HEK293 (cell line): ENCODE measurements at regions not wholly inside any gene's neighbourhood (a gene's known extent, or its start where the extent isn't known, plus 50 kb on each side); places are given as distances from the start of the nearest gene placed in this dataset.

ENCODE experiments used
- CTCF ChIP-seq: fragments of 450-650 bp; formaldehyde crosslinking; IDR thresholded peaks from 2 replicates; pipeline ENCODE4 v1.5.1; 2016; ENCODE audit warnings: missing biosample characterization, missing genetic modification characterization
- GFI1B ChIP-seq: fragments of 450-650 bp; formaldehyde crosslinking; IDR thresholded peaks from 2 replicates; pipeline ENCODE4 v1.5.1; 2016; ENCODE audit warnings: missing biosample characterization, missing genetic modification characterization
- HOXA7 ChIP-seq: sonication (generic); formaldehyde crosslinking; IDR thresholded peaks from 2 replicates; pipeline ENCODE4 v1.8.1; 2022; ENCODE audit warnings: missing genetic modification reagents, borderline replicate concordance
- PATZ1 ChIP-seq: fragments of 450-650 bp; formaldehyde crosslinking; IDR thresholded peaks from 2 replicates; pipeline ENCODE4 v1.5.1; 2016; ENCODE audit warnings: missing biosample characterization, missing genetic modification characterization
- RBAK ChIP-seq: fragments of 450-650 bp; formaldehyde crosslinking; IDR thresholded peaks from 2 replicates; pipeline ENCODE4 v1.5.1; 2016; ENCODE audit warnings: missing biosample characterization, missing genetic modification characterization
- SP2 ChIP-seq: fragments of 450-650 bp; formaldehyde crosslinking; IDR thresholded peaks from 2 replicates; pipeline ENCODE4 v1.5.1; 2016; ENCODE audit warnings: missing biosample characterization, missing genetic modification characterization
- YY1 ChIP-seq: fragments of 450-650 bp; formaldehyde crosslinking; IDR thresholded peaks from 2 replicates; pipeline ENCODE4 v1.5.1; 2018; ENCODE audit warnings: missing biosample characterization, missing genetic modification characterization
- ZBTB1 ChIP-seq: fragments of 450-650 bp; formaldehyde crosslinking; IDR thresholded peaks from 2 replicates; pipeline ENCODE4 v1.5.1; 2016; ENCODE audit warnings: missing biosample characterization, missing genetic modification characterization
- ZNF121 ChIP-seq: fragments of 450-650 bp; formaldehyde crosslinking; IDR thresholded peaks from 2 replicates; pipeline ENCODE4 v1.5.1; 2016; ENCODE audit warnings: missing biosample characterization, missing genetic modification characterization
- ZNF16 ChIP-seq: fragments of 450-650 bp; formaldehyde crosslinking; IDR thresholded peaks from 2 replicates; pipeline ENCODE4 v1.5.1; 2016; ENCODE audit warnings: low read depth, missing biosample characterization, missing genetic modification characterization
- ZNF501 ChIP-seq: fragments of 450-650 bp; formaldehyde crosslinking; IDR thresholded peaks from 2 replicates; pipeline ENCODE4 v1.5.1; 2016; ENCODE audit warnings: missing biosample characterization, missing genetic modification characterization
- ZNF707 ChIP-seq: fragments of 450-650 bp; formaldehyde crosslinking; IDR thresholded peaks from 2 replicates; pipeline ENCODE4 v1.5.1; 2016; ENCODE audit warnings: missing biosample characterization, missing genetic modification characterization
- TF ChIP-seq, protein P1 (sequence below): fragments of 450-650 bp; formaldehyde crosslinking; IDR thresholded peaks from 2 replicates; pipeline ENCODE4 v1.5.1; 2016; ENCODE audit warnings: missing biosample characterization, missing genetic modification characterization
- TF ChIP-seq, protein P2 (sequence below): fragments of 450-650 bp; formaldehyde crosslinking; IDR thresholded peaks from 2 replicates; pipeline ENCODE4 v1.5.1; 2016; ENCODE audit warnings: missing biosample characterization, missing genetic modification characterization

DNA sequence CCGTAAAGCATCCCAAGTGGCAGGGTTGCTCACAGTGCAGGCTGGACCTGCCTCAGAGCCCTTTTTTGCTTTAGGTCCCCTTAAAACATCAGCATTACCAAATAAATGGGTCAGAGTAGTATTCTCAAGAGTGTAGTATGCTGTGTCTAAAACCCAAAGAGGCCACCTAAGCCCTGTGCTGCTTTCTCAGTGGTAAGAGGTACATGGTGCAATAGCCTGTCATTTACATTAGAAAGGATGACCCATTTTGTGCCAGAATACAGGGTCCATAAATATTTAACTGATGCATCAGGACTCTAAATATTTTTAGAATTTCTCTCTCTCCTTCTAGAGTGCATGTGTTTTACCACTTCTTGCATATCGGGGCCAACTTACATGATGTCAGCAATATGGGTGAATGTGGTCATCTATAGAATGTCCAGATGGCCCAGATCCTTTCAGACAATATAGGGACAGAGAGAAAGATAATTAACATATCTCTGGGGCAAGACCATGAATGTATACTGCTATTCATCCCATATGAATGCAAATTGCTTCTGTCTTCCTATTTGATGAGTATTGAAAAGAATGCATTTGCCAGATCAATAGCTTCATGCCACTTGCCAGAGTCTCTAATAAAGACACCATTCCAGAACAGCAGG, 329.2 kb downstream of the PMP22 start:
- TF ChIP-seq HOXA7 (no peak), RBAK (tag by site-specific recombination) (no peak), CTCF (no peak), YY1 (tag by site-specific recombination) (no peak), GFI1B (tag by site-specific recombination) (no peak), ZNF16 (tag by site-specific recombination) (no peak), ZNF501 (tag by site-specific recombination) (no peak), ZNF121 (tag by site-specific recombination) (no peak), ZBTB1 (tag by site-specific recombination) (no peak), PATZ1 (tag by site-specific recombination) (no peak), ZNF707 (no peak), SP2 (no peak)
- TF ChIP-seq, protein P1, sequence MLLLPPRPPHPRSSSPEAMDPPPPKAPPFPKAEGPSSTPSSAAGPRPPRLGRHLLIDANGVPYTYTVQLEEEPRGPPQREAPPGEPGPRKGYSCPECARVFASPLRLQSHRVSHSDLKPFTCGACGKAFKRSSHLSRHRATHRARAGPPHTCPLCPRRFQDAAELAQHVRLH: no peak
- TF ChIP-seq, protein P2, sequence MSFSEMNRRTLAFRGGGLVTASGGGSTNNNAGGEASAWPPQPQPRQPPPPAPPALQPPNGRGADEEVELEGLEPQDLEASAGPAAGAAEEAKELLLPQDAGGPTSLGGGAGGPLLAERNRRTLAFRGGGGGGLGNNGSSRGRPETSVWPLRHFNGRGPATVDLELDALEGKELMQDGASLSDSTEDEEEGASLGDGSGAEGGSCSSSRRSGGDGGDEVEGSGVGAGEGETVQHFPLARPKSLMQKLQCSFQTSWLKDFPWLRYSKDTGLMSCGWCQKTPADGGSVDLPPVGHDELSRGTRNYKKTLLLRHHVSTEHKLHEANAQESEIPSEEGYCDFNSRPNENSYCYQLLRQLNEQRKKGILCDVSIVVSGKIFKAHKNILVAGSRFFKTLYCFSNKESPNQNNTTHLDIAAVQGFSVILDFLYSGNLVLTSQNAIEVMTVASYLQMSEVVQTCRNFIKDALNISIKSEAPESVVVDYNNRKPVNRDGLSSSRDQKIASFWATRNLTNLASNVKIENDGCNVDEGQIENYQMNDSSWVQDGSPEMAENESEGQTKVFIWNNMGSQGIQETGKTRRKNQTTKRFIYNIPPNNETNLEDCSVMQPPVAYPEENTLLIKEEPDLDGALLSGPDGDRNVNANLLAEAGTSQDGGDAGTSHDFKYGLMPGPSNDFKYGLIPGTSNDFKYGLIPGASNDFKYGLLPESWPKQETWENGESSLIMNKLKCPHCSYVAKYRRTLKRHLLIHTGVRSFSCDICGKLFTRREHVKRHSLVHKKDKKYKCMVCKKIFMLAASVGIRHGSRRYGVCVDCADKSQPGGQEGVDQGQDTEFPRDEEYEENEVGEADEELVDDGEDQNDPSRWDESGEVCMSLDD (tag by site-specific recombination): no peak
